ENCODE measurements at regions not wholly inside any gene's neighbourhood (a gene's known extent, or its start where the extent isn't known, plus 50 kb on each side); places are given as distances from the start of the nearest gene placed in this dataset.

DNA sequence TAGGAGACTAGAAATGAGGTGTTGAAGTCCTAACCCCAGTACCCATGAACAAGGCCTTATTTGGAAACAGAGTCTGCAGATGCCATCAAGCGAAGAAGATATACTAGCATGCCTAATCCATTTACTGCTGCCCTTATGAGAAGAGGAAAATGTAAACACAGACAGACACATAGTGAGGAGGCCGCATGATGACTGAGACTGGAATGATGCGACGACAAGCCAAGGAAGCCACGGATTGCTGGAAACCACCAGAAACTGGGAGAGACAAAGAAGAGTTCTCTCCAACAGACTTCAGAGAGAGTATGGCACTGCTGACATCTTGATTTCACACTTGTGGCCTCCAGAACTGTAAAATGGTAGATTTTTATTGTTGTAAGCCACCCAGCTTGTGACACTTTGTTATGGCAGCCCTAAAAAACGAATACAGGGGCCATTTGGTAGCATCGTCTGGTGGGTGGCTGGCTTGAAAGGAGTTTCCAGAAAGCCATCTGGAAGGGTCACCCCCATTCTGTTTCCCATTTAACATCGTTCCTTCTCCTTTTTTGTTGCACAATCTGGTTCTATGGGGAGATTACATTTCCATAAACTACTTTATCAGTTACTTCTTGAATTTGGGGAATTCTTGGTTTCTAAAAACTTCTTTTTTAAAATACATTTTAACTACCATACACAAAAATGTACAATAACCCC, 193.1 kb downstream of the HSD17B3 start:
- TF ChIP-seq, protein P1, sequence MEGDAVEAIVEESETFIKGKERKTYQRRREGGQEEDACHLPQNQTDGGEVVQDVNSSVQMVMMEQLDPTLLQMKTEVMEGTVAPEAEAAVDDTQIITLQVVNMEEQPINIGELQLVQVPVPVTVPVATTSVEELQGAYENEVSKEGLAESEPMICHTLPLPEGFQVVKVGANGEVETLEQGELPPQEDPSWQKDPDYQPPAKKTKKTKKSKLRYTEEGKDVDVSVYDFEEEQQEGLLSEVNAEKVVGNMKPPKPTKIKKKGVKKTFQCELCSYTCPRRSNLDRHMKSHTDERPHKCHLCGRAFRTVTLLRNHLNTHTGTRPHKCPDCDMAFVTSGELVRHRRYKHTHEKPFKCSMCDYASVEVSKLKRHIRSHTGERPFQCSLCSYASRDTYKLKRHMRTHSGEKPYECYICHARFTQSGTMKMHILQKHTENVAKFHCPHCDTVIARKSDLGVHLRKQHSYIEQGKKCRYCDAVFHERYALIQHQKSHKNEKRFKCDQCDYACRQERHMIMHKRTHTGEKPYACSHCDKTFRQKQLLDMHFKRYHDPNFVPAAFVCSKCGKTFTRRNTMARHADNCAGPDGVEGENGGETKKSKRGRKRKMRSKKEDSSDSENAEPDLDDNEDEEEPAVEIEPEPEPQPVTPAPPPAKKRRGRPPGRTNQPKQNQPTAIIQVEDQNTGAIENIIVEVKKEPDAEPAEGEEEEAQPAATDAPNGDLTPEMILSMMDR (conservative IDR thresholded peaks at IDR 0.05; ENCODE audit: low read length) = no peak
- no peak for TF ChIP-seq EZH2phosphoT487 (IDR thresholded peaks at IDR 0.05; ENCODE audit: borderline replicate concordance)

Data from Loucy (cell line).